Parathyroid adenoma (tissue), 2 donors: ENCODE measurements at regions not wholly inside any gene's neighbourhood (a gene's known extent, or its start where the extent isn't known, plus 50 kb on each side); places are given as distances from the start of the nearest gene placed in this dataset.

Experiments used
- H2AFZ ChIP-seq: fragments of 300-600 bp; sonication (generic); one replicate; pipeline ENCODE4 v1.7.0; 2017; ENCODE audit warnings: antibody characterized with exemption, mild to moderate bottlenecking
- H3K27ac ChIP-seq: fragments of 300-600 bp; sonication (generic); one replicate; pipeline ENCODE4 v1.7.0; 2017
- H3K27me3 ChIP-seq: fragments of 300-600 bp; sonication (generic); one replicate; pipeline ENCODE4 v1.7.0; 2017; ENCODE audit warnings: low read length; ENCODE audit not compliant: control insufficient read depth, insufficient read depth
- H3K36me3 ChIP-seq: fragments of 300-600 bp; sonication (generic); one replicate; pipeline ENCODE4 v1.7.0; 2017; ENCODE audit warnings: low read length; ENCODE audit not compliant: control insufficient read depth, insufficient read depth
- H3K4me1 ChIP-seq: fragments of 300-600 bp; sonication (generic); one replicate; pipeline ENCODE4 v1.7.0; 2017; ENCODE audit warnings: control low read depth
- H3K4me2 ChIP-seq: fragments of 300-600 bp; sonication (generic); one replicate; pipeline ENCODE4 v1.7.0; 2017; ENCODE audit warnings: low read length
- H3K4me3 ChIP-seq: fragments of 300-600 bp; sonication (generic); one replicate; pipeline ENCODE4 v1.7.0; 2017; ENCODE audit warnings: low read depth, low read length
- H3K79me2 ChIP-seq: fragments of 300-600 bp; sonication (generic); one replicate; pipeline ENCODE4 v1.7.0; 2017; ENCODE audit warnings: control low read depth
- H3K9ac ChIP-seq: fragments of 300-600 bp; sonication (generic); one replicate; pipeline ENCODE4 v1.7.0; 2017; ENCODE audit warnings: mild to moderate bottlenecking
- H3K9me3 ChIP-seq: fragments of 300-600 bp; sonication (generic); one replicate; pipeline ENCODE4 v1.7.0; 2017; ENCODE audit warnings: low read length; ENCODE audit not compliant: control insufficient read depth
- TF ChIP-seq, protein P1 (sequence below): fragments of 300-600 bp; sonication (generic); IDR thresholded peaks from one replicate; pipeline ENCODE4 v1.7.0; 2017; ENCODE audit warnings: antibody characterized with exemption, mild to moderate bottlenecking
- donor health status: primary hyperparathyroidism.

DNA sequence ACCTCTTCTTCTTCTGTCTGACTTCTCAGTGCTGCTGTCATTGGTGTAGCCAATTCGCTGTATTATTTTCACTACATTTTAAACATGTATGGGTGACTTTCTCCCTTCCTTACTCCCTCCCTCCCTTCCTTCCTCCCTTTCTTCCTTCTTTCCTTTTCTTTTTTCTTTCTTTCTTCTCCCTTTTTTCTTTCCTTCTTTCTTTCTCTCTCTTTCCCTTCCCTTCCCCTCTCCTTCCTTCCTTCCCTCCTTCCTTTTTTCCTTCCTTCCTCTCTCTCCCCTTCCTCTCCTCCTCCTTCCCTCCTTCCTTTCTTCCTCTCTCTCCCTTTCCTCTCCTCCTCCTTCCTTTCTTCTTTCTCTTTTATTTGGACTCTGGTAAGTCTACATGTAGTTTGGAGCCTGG, 240.8 kb downstream of the GATA3 start:
- TF ChIP-seq, protein P1, sequence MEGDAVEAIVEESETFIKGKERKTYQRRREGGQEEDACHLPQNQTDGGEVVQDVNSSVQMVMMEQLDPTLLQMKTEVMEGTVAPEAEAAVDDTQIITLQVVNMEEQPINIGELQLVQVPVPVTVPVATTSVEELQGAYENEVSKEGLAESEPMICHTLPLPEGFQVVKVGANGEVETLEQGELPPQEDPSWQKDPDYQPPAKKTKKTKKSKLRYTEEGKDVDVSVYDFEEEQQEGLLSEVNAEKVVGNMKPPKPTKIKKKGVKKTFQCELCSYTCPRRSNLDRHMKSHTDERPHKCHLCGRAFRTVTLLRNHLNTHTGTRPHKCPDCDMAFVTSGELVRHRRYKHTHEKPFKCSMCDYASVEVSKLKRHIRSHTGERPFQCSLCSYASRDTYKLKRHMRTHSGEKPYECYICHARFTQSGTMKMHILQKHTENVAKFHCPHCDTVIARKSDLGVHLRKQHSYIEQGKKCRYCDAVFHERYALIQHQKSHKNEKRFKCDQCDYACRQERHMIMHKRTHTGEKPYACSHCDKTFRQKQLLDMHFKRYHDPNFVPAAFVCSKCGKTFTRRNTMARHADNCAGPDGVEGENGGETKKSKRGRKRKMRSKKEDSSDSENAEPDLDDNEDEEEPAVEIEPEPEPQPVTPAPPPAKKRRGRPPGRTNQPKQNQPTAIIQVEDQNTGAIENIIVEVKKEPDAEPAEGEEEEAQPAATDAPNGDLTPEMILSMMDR = no peak
- no peak overlapping the region for H2AFZ ChIP-seq
- no peaks in the 10 kb centered on the region for H3K4me1 ChIP-seq

DNA sequence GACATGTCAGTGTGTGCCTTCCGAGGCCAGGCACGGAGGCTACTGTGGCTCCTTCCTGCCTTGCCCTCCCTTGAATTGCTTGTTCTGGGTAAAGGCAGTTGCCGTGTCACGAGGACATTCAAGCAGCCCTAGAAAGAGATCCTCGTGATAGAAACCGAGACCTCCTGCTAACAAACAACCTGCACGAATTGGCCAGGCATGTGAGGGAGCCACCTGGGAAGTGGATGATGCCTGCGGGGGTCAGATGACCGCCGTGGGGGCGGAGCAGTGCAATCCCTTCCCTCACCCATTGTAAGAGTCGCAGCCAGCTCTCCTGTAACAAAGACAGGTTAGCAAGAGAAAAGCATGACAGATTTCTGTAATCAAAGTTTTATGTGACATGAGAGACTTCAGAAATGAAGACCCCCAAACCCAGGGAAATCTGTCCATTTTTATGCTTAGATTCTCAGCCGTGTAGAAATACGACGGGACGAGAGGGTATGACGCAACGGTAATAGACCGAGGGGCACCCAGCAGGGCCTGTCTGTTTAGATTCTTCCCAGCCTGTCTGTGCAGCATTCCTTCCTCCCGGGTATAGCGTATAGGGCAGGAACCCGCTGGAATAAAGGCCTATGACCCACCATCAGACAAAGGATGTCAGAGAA, 241.7 kb downstream of the GATA3 start:
- TF ChIP-seq, protein P1 = no peak
- Histone ChIP-seq H3K36me3 (no peaks in the 10 kb centered on the region), H3K27me3 (no peaks in the 10 kb centered on the region), H3K27ac (no peak overlapping the region), H3K79me2 (no peaks in the 10 kb centered on the region), H2AFZ (no peak overlapping the region), H3K4me1 (no peaks in the 10 kb centered on the region), H3K4me2 (no peak overlapping the region), H3K4me3 (no peak overlapping the region), H3K9me3 (no peaks in the 10 kb centered on the region), H3K9ac (no peak overlapping the region)

More for the DNA sequence above, 240.8 kb downstream of the GATA3 start:
- Histone ChIP-seq H3K27ac (no peak overlapping the region), H3K36me3 (no peaks in the 10 kb centered on the region), H3K4me3 (no peak overlapping the region), H3K4me2 (no peak overlapping the region), H3K79me2 (no peaks in the 10 kb centered on the region), H3K9ac (no peak overlapping the region), H3K27me3 (no peaks in the 10 kb centered on the region), H3K9me3 (no peaks in the 10 kb centered on the region)

DNA sequence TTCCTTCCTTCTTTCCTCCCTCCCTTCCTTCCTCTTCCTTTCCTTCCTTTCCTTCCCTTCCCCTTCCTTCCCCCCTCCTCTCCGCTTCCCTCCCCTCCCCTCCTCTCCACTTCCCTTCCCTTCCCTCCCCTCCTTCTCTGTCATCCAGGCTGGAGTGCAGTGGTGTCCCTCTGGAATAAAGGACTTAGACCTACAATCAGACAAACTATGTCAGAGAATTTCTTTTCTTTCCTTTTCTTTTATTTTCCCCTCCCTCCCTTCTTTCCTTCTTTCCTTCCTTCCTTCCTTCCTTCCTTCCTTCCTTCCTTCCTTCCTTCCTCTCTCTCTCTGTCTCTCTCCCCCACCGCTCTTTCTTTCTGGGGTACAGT, 242.2 kb downstream of the GATA3 start:
- Histone ChIP-seq H3K4me1 (no peaks in the 10 kb centered on the region), H3K9ac (no peak overlapping the region), H2AFZ (no peak overlapping the region), H3K9me3 (no peaks in the 10 kb centered on the region), H3K4me2 (no peak overlapping the region), H3K4me3 (no peak overlapping the region), H3K79me2 (no peaks in the 10 kb centered on the region), H3K27me3 (no peaks in the 10 kb centered on the region), H3K27ac (no peak overlapping the region), H3K36me3 (no peaks in the 10 kb centered on the region)
- TF ChIP-seq, protein P1 = no peak

DNA sequence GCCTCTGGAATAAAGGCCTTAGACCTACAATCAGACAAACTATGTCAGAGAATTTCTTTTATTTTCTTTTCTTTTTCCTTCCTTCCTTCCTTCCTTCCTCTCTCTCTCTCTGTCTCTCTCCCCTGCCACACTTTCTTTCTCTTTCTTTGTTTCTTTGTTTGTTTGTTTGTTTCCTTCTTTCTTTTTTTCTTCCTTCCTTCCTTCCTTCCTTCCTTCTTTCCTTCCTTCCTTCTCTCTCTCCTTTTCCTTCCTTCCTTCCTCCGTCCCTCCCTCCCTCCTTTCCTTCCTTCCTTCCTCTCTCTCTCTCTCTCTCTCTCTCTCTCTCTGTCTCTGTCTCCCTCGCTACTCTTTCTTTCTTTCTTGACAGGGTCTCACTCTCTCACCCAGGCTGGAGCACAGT, 242.6 kb downstream of the GATA3 start:
- Histone ChIP-seq H3K4me2 (no peak overlapping the region), H3K9ac (no peak overlapping the region), H2AFZ (no peak overlapping the region), H3K9me3 (no peaks in the 10 kb centered on the region), H3K27me3 (no peaks in the 10 kb centered on the region), H3K4me1 (no peaks in the 10 kb centered on the region), H3K4me3 (no peak overlapping the region), H3K27ac (no peak overlapping the region), H3K79me2 (no peaks in the 10 kb centered on the region), H3K36me3 (no peaks in the 10 kb centered on the region)
- TF ChIP-seq, protein P1 = no peak

DNA sequence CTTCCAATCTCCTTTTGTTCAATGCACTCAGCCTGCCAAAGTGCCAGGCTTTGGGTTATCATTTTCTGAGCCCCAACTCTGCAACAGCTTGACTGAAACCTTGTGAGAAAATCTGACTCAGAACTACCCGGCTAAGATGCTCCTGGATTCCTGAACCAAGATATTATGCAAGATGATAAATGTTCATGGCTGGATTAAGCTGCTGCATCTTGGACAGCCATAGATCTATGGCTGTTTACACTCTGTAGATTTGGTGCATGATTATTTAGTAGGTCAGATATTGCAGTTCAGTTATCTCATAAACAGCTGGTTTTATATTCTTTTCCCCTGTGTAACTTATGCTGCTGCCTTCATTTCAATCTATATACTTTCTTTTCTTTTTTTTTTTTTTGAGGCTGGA, 243.5 kb downstream of the GATA3 start:
- Histone ChIP-seq H3K36me3 (no peaks in the 10 kb centered on the region), H3K27ac (no peak overlapping the region), H3K4me3 (no peak overlapping the region), H3K79me2 (no peaks in the 10 kb centered on the region), H3K4me1 (no peaks in the 10 kb centered on the region), H3K4me2 (no peak overlapping the region), H2AFZ (no peak overlapping the region), H3K9me3 (no peaks in the 10 kb centered on the region), H3K27me3 (no peaks in the 10 kb centered on the region), H3K9ac (no peak overlapping the region)
- TF ChIP-seq, protein P1 = no peak
